Activated CD8-positive, alpha-beta memory T cell treated with anti-CD3 and anti-CD28 coated beads, Interleukin-2, amount 10 ng/mL, durations not matched to agents 7 days and 5 days (primary cell): ENCODE measurements at regions not wholly inside any gene's neighbourhood (a gene's known extent, or its start where the extent isn't known, plus 50 kb on each side); places are given as distances from the start of the nearest gene placed in this dataset.

ENCODE experiments used
- ATAC-seq: fragments of 150-1000 bp; cut with Tn5 transposase; one replicate; pipeline ENCODE4 v1.10.0; 2021; ENCODE audit warnings: moderate library complexity
- CTCF ChIA-PET: fragments of 350-600 bp; sonication (Branson Sonifier 250); formaldehyde crosslinking; loops from one replicate; lab custom pipeline; 2021; ENCODE audit warnings: antibody characterized with exemption; lab: Charles Lee
- DNase-seq: peaks from one replicate; pipeline ENCODE4 v3.0.0-alpha.2; 2020
- H3K27ac Mint-ChIP-seq: one replicate; pipeline ENCODE4 v1.8.0; 2021; ENCODE audit warnings: mild to moderate bottlenecking, mixed read lengths
- H3K27me3 Mint-ChIP-seq: one replicate; pipeline ENCODE4 v1.8.0; 2021; ENCODE audit warnings: mixed read lengths
- H3K36me3 Mint-ChIP-seq: one replicate; pipeline ENCODE4 v1.8.0; 2021; ENCODE audit warnings: mild to moderate bottlenecking, mixed read lengths
- H3K4me1 Mint-ChIP-seq: one replicate; pipeline ENCODE4 v1.8.0; 2021; ENCODE audit warnings: mixed read lengths
- H3K4me3 Mint-ChIP-seq: one replicate; pipeline ENCODE4 v1.8.0; 2021; ENCODE audit warnings: mild to moderate bottlenecking, moderate library complexity, mixed read lengths
- H3K9me3 Mint-ChIP-seq: one replicate; pipeline ENCODE4 v1.8.0; 2022; ENCODE audit warnings: low read depth, mixed read lengths

DNA sequence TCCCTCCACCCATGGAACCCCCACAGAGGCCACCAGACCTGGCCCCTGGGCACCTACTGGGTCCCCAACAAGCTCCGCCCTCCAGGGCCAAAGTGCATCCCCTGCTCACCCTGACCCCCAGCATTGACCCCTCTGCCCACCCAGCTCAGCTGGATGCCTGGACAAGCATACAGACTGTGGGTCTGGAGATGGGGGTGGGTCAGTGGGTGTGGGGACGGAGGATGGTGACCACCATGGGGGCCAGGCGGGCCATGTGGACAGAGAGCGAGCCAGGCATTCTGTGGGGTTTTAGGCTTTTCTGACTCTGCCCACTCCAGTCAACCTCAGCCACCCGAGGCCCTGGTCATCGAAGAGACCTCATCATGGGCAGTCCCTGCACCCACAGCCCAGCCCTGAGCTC is 183.7 kb downstream of the BRD1 start:
- Mint-ChIP-seq H3K36me3 (no peaks in the 10 kb centered on the region), H3K4me1 (no peaks in the 10 kb centered on the region), H3K4me3 (no peak overlapping the region), H3K27ac (no peak overlapping the region), H3K9me3 (no peaks in the 10 kb centered on the region), H3K27me3 (no peaks in the 10 kb centered on the region)
- DNase-seq, result no peak
- CTCF ChIA-PET, result no interaction called here
- ATAC-seq, result no peak

DNA sequence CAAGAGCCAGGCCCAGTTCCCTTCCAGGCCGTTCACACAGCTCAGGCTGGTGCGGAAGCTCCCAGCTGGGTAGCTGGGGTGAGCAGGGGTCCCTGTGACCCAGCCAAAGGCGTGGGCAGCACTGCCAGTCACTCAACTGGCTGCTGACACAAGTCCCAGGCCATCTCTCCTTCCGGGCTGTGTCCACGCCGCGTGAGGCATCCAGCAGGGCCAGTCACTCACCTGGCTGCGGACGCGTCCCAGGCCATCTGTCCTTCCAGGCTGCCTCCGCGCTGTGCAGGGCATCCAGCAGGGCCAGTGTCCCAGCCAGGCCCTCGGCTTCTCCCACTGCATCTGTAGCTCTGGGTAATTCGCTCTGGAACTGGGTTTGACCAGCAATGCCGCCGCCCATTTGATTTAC is 184.2 kb downstream of the BRD1 start:
- Mint-ChIP-seq H3K9me3 (no peaks in the 10 kb centered on the region), H3K4me3 (no peak overlapping the region), H3K27me3 (no peaks in the 10 kb centered on the region), H3K4me1 (no peaks in the 10 kb centered on the region), H3K36me3 (no peaks in the 10 kb centered on the region), H3K27ac (no peak overlapping the region)
- DNase-seq, result no peak
- CTCF ChIA-PET, result no interaction called here
- ATAC-seq, result no peak

DNA sequence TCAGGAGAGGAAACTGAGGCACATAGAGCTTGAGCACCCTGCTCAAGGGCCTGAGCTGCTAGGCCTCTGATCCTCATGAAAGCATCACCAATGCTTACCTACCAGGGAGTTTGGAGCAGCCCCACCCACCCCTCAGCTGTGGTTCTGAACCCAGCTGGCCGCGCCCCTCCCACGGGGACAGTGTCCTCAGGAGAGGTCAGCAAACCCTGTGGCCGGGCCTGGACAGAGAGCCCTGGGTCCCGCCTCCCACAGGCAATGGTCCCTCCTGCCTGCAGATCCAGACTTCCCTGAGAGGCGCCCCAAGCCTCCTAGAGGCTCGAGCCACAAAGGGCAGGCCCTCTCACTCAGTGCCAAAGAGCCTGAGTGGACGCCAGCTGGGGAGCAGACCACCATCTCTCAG is 184.9 kb downstream of the BRD1 start:
- Mint-ChIP-seq H3K9me3 (no peaks in the 10 kb centered on the region), H3K4me1 (no peaks in the 10 kb centered on the region), H3K27me3 (no peaks in the 10 kb centered on the region), H3K27ac (no peak overlapping the region), H3K4me3 (no peak overlapping the region), H3K36me3 (no peaks in the 10 kb centered on the region)
- ATAC-seq (no peak), DNase-seq (no peak)
- CTCF ChIA-PET, result no interaction called here

DNA sequence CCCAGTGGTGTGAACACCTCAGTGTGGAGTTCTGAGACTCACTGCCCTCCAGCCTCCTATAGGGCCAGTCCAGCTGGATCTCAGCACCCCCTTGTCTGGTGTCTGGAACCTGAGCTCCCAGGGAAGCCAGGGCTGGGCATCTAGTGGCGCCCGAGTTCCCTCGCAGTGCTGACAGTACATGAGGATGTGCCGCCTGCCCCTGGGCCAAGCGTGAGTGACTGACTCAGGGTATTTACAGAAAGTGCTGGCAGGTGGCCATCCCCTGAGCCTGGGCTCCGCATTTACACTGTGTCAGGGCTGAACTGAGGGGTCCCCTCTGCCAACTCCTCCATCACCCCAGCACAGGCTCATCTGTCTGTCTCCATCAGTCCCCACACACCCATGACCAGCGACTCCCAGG is 185.3 kb downstream of the BRD1 start:
- H3K27ac Mint-ChIP-seq, result no peak overlapping the region

DNA sequence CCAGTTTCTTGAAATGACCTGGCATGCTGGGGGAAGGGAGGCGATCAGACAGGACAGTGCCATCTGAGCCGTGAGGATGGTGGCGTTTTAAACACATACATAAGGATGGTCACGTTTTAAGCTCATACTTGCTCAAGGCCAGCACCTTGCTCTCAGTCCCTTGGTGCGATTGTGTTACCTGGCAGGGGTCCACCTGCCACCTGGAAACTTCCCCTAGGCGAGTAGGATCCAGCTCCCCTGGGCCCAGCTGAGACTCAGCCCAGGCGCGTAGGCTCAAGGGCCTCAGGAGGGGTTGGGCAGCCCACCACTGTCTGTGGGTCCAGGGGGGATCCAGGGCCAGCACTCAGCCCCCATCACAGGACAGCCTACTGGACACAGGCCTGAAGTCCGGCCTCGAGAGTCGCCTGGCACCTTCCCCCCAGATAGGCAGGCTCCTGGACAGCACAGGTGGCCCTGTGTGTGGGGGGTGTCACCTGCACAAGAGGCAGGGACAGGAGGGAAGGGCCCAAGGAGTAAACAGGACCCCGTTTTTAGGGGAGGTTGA is 185.8 kb downstream of the BRD1 start:
- Mint-ChIP-seq H3K27me3 (no peaks in the 10 kb centered on the region), H3K36me3 (no peaks in the 10 kb centered on the region), H3K27ac (no peak overlapping the region), H3K4me1 (no peaks in the 10 kb centered on the region), H3K9me3 (no peaks in the 10 kb centered on the region), H3K4me3 (no peak overlapping the region)
- DNase-seq (no peak), ATAC-seq (no peak)
- CTCF ChIA-PET, result no interaction called here

More for the DNA sequence above, 185.3 kb downstream of the BRD1 start:
- Mint-ChIP-seq H3K27me3 (no peaks in the 10 kb centered on the region), H3K4me1 (no peaks in the 10 kb centered on the region), H3K9me3 (no peaks in the 10 kb centered on the region), H3K36me3 (no peaks in the 10 kb centered on the region), H3K4me3 (no peak overlapping the region)
- no peak for ATAC-seq
- CTCF ChIA-PET, result no interaction called here
- no peak for DNase-seq

DNA sequence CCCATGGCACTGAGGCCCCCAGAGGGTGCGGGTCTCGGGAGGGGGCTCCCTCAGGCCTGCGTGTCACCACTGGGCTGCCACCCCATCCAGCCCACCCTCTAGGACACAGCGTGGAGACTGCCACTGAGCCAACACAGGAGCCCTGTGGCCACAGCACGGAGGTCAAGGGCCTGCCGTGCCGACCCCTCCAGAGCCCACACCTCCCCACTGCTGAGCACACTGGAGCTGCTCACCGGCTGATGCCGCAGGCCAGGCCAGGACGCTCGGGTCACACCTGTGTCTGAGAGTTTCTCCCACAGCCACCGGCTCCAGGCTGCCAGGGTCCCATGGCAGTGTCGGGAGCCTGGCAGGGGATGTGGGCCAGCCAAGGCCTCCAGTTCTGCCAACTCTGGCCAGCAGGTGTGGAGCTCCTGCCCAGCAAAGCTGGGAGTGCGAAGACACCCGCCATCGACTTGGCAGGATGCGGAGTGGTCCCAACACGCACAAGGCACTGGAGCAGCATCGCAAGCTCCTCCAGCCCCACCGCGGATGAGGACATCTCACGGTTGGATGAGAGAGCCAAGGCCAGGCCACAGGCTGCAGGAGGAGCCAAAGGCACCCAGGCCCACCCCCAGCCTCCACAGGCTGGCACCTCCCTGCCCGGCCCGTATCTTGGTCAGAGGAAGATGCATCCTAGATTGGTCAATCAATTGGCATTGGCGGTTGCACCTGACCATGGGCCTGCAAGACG is 187.1 kb downstream of the BRD1 start:
- no peak overlapping the region for H3K4me3 Mint-ChIP-seq
- no peaks in the 10 kb centered on the region for H3K27me3 Mint-ChIP-seq
- H3K4me1 Mint-ChIP-seq, result no peaks in the 10 kb centered on the region
- no peaks in the 10 kb centered on the region for H3K9me3 Mint-ChIP-seq
- H3K27ac Mint-ChIP-seq, result no peak overlapping the region
- no peak for DNase-seq
- no peaks in the 10 kb centered on the region for H3K36me3 Mint-ChIP-seq
- ATAC-seq, result no peak
- CTCF ChIA-PET, result no interaction called here

DNA sequence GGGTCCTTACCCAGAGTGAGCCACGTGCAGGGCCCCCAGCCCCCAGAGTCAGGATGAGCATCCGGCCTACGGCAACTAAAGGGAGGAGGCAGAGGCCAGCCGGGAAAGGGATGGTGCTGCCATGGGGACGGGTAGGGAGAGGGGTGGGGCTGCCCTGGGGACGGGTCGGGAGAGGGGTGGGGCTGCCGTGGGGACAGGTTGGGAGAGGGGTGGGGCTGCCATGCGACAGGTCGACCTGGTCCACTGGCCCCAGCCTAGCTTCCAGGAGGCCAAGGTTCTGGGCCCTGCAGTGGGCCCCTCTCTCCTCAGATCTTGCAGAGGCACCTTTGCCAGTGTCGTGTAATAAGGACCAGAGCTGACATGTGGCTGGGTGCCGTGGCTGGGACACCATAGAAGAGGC is 187.7 kb downstream of the BRD1 start:
- ATAC-seq (no peak), DNase-seq (no peak)
- Mint-ChIP-seq H3K4me3 (no peak overlapping the region), H3K4me1 (no peaks in the 10 kb centered on the region), H3K36me3 (no peaks in the 10 kb centered on the region), H3K9me3 (no peaks in the 10 kb centered on the region), H3K27ac (no peak overlapping the region), H3K27me3 (no peaks in the 10 kb centered on the region)
- CTCF ChIA-PET, result no interaction called here

DNA sequence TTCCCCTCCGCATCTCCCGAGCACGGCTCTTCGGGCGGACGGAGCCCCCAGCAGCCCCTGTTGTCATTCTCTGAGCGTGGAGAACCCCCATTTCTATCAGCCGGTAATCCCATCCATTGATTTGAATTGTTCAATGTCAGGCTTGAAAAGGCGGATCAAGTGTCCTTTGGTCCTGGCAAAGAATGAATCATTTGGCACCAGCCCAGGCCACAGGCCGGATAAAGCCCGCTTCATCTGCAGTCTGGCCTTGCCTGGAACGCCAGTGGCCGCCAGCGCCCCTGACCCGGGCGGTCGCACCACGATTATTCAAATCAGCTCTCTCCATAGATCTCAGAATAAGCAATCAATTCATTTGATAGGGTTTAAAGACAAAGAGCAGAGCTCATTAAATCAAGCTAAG is 188.9 kb downstream of the BRD1 start:
- Mint-ChIP-seq H3K4me3 (no peak overlapping the region), H3K36me3 (no peaks in the 10 kb centered on the region), H3K4me1 (no peaks in the 10 kb centered on the region), H3K27ac (no peak overlapping the region), H3K9me3 (no peaks in the 10 kb centered on the region), H3K27me3 (no peaks in the 10 kb centered on the region)
- no peak for DNase-seq
- CTCF ChIA-PET, result no interaction called here
- ATAC-seq, result no peak

DNA sequence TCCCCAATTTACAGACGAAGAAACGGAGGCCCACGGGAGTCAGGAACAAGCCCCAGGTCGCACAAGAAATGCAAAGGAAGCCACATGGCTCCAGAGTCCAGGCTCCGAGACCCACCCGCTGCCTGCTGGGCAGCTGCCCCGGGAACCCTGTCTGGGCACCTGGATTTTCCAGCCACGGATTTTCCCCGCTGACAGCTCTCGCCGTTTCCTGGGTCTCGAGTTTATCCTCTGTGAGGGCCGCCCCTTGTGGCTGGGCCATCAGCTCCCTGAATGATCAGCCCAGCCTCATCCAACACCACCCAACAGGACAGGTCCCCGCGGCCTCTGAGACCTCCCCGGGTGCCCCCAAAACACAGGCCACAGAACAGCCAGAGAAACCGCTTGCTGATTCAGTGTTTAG is 189.7 kb downstream of the BRD1 start:
- DNase-seq (no peak), ATAC-seq (no peak)
- Mint-ChIP-seq H3K9me3 (no peaks in the 10 kb centered on the region), H3K27me3 (no peaks in the 10 kb centered on the region), H3K27ac (no peak overlapping the region), H3K4me3 (no peak overlapping the region), H3K4me1 (no peaks in the 10 kb centered on the region), H3K36me3 (no peaks in the 10 kb centered on the region)
- CTCF ChIA-PET, result no interaction called here

DNA sequence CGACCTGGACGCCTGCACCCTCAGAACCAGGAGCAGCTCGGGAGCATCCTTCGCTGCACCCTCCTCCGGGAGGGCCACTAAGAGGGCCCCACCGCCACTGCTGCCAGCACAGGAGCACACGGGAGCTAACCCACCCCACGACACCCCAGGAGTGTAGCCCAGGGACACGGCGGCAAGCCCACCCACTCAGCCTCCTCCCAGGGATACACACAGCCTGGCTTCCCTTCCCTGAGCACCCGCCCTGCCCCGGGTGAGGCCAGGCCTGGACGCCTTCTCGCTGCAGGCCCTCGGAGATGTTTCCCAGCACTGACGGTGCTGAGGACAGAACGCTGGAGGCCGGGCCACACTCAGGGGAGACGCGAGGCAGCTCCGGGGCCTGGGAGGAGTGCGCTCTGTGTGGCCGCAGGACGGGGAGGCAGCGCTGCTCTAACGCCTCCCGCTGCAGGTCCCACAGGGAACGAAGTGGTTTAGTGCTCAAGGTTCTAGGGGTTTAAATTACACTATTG is 190.4 kb downstream of the BRD1 start:
- CTCF ChIA-PET, result no interaction called here
- Mint-ChIP-seq H3K9me3 (no peaks in the 10 kb centered on the region), H3K27me3 (no peaks in the 10 kb centered on the region), H3K36me3 (no peaks in the 10 kb centered on the region), H3K4me1 (no peaks in the 10 kb centered on the region), H3K4me3 (no peak overlapping the region), H3K27ac (no peak overlapping the region)
- ATAC-seq (no peak), DNase-seq (no peak)

DNA sequence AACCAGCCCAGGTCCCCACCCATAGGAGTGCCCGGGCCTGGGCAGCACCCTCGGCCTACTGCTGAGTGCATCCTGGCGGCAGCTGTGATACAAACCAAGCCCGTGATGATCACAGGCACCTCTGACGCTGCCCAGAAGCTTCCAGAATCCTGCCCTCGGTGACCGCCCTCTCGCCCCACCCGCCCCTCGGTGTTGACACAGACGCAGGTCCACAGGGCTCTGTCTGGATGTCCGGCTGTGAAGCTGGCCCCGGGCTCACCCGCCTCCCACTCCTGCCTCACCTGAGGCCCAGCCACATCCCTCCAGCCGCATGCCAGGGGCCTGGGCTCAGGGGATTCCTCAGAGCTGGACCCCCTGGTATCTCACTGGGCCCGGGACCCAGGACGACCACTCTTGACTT is 191.0 kb downstream of the BRD1 start:
- CTCF ChIA-PET, result no interaction called here
- ATAC-seq, result no peak
- H3K9me3 Mint-ChIP-seq, result no peaks in the 10 kb centered on the region
- H3K36me3 Mint-ChIP-seq, result no peaks in the 10 kb centered on the region
- no peaks in the 10 kb centered on the region for H3K27me3 Mint-ChIP-seq
- H3K4me1 Mint-ChIP-seq, result no peaks in the 10 kb centered on the region
- H3K4me3 Mint-ChIP-seq, result no peak overlapping the region
- no peak for DNase-seq
- no peak overlapping the region for H3K27ac Mint-ChIP-seq

DNA sequence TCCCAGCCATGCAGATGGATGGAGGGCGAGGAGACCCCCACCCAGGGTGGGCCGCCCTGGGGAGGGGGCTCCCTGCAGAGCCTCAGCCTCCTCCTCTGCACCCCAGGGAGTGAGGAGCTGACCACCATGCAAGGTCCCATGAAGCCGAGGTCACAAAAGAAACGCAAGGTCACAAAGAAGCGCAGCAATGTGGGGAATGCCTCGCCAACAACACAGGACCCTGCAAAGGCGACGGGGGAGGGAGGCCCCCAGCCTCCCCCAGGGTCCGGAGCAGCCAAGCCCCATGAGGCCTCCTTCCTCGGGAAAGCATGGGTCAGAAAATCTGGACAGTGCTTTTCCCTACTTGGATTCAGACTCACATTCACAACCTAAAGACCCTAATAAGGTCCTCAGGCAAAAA is 191.5 kb downstream of the BRD1 start:
- CTCF ChIA-PET, result no interaction called here
- Mint-ChIP-seq H3K27ac (no peak overlapping the region), H3K27me3 (no peaks in the 10 kb centered on the region), H3K9me3 (no peaks in the 10 kb centered on the region), H3K4me3 (no peak overlapping the region), H3K4me1 (no peaks in the 10 kb centered on the region), H3K36me3 (no peaks in the 10 kb centered on the region)
- ATAC-seq, result no peak
- no peak for DNase-seq

DNA sequence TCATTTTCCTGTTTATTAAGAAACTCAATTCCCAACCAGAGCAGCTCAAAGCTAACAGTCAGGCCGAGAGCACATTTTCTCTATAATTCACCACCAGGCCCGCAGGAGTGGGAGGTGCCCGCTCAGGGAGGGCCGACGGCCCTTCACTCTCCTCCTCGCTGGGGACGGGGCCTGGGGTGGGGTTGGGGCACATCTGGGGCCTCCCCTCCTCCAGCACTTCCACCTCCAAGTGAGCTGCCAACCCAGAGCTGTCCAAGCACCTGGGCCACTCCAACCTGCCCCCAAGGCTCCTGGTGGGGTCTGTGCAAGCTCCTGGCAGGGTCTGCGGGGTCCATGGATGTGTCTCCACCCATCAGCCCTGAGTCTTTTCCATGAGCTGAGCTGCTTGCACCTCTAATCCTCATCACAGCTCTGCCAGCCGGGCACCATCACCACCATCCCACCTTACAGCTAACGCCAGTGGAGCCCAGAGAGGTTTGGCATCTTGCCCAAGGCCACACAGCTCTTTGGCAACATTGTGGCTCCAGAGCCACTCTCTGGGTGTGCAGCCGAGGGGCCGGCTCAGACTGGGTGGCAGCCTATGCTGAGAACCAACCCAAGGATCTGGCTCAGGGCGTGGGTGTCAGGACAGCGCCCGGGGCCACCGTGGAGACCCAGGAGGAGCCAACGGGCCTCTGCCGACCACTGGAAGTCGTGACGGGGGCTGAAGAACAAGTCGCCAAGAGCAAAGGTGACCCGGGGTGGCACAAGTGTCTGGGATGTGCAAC is 193.5 kb downstream of the BRD1 start:
- no peaks in the 10 kb centered on the region for H3K9me3 Mint-ChIP-seq
- no peak overlapping the region for H3K27ac Mint-ChIP-seq
- DNase-seq, result no peak
- no peaks in the 10 kb centered on the region for H3K4me1 Mint-ChIP-seq
- H3K4me3 Mint-ChIP-seq, result no peak overlapping the region
- no peaks in the 10 kb centered on the region for H3K27me3 Mint-ChIP-seq
- no peaks in the 10 kb centered on the region for H3K36me3 Mint-ChIP-seq
- ATAC-seq, result no peak
- CTCF ChIA-PET, result no interaction called here

DNA sequence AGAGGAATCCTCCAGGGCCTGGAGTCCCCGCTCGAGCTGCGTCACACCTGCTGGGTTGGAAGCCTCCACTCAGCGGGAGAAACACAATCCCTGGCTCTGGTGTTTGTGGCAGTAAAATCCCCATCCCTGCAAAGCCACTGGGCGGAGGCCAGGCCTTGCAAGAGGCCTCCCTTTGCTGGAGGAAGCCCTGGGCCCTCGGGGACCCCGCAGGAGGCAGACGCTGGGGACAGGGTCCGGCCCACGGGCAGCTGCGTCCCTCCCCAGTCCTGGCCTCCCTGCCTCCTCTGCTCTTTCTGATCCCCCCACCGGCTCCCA is 194.7 kb downstream of the BRD1 start:
- Mint-ChIP-seq H3K27ac (no peak overlapping the region), H3K4me1 (no peaks in the 10 kb centered on the region), H3K9me3 (no peaks in the 10 kb centered on the region), H3K4me3 (no peak overlapping the region), H3K27me3 (no peaks in the 10 kb centered on the region), H3K36me3 (no peaks in the 10 kb centered on the region)
- CTCF ChIA-PET, result no interaction called here
- ATAC-seq (no peak), DNase-seq (no peak)
